Body of pancreas (tissue), 4 donors: ENCODE measurements at regions not wholly inside any gene's neighbourhood (a gene's known extent, or its start where the extent isn't known, plus 50 kb on each side); places are given as distances from the start of the nearest gene placed in this dataset.

ENCODE experiments used
- CTCF ChIP-seq, 7 experiments: fragments of 450-650 bp in 4 of 7; fragments of 200-600 bp in 3 of 7; sonication (generic) in 3 of 7; IDR thresholded peaks; one replicate each; pipeline ENCODE4 v1.5.1; 2016 to 2019; ENCODE audit warnings: antibody characterized with exemption in 7 of 7
- POLR2A ChIP-seq, 3 donors: fragments of 450-650 bp; IDR thresholded peaks; one replicate each; pipeline ENCODE4 v1.6.1; 2016; ENCODE audit warnings: antibody characterized with exemption in 3 of 3, mild to moderate bottlenecking in 2 of 3

GRCh38 chr10:124322191-124322980 is 96.3 kb downstream of the OAT start:
- TF ChIP-seq POLR2A (IDR thresholded peaks at IDR 0.05) (no peak), CTCF (IDR thresholded peaks at IDR 0.05) (no peak)
